ENCODE measurements at regions not wholly inside any gene's neighbourhood (a gene's known extent, or its start where the extent isn't known, plus 50 kb on each side); places are given as distances from the start of the nearest gene placed in this dataset.

GRCh38 chr2:78411303-78411702 lies 614.2 kb upstream of the REG3G start:
- H3K9me3 ChIP-seq (ENCODE audit: low read depth, low read length, poor library complexity, severe bottlenecking), result no peaks in the 10 kb centered on the region
- H3K4me1 ChIP-seq (ENCODE audit: insufficient read depth, low read length, poor library complexity, severe bottlenecking), result no peaks in the 10 kb centered on the region
- no peaks in the 10 kb centered on the region for H3K27me3 ChIP-seq (replicated peaks; ENCODE audit: insufficient read depth, low read depth, low read length, poor library complexity)
- H3K36me3 ChIP-seq (ENCODE audit: insufficient read depth, low read length, poor library complexity, severe bottlenecking), result no peaks in the 10 kb centered on the region
- POLR2A ChIA-PET (ENCODE audit: low non-redundant PET), result no interaction called here
- TF ChIP-seq EZH2 (IDR thresholded peaks at IDR 0.05; ENCODE audit: borderline replicate concordance, low read depth, low read length, poor library complexity, severe bottlenecking), result no peak
- TF ChIP-seq CTCF (conservative IDR thresholded peaks at IDR 0.05; ENCODE audit: low read depth, low read length), result no peak
- H3K27ac ChIP-seq (ENCODE audit: low read depth, low read length, poor library complexity, severe bottlenecking), result no peak overlapping the region
- peak; percentile 10 for DNase-seq (ENCODE audit: low spot score)
- no peak overlapping the region for H3K4me3 ChIP-seq (ENCODE audit: low read depth, low read length, poor library complexity, severe bottlenecking)
- BruUV-seq (replicated peaks), result no TSS peak
- intact Hi-C loops (cut with micrococcal nuclease; ENCODE audit: unreplicated experiment), result no loop called here
- CTCF ChIA-PET, result no interaction called here

DNA sequence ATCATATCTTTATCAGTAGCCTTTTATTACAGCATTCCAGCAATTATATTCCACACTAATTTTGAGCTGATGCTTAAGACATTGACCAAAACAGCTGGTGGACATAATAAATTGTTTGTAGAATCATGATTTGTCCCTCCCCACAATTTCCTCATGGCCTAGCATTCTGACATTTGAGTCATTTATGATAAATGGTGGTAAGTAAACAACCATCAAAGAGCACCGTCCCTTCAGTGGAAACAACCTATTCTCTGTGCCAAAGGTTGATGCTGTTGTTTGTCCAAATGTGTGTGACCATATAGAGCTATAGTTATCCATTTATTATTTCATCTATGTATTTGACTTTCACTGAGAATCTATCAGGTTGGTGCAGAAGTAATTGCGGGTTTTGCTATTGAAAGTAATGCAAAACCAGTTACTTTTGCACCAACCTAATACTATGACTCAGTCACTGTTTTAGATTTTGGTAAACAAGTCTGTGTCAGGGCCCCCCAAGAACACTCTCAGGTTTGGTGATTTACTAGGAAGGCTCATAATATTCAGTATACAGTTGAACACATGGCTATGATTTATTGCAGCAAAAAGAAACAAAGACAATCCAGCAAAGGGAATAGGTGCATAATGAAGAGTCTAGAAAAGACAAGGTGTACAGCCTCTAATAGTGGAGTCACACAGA lies 608.7 kb upstream of the REG3G start:
- H3K27me3 ChIP-seq (replicated peaks; ENCODE audit: insufficient read depth, low read depth, low read length, poor library complexity), result no peaks in the 10 kb centered on the region
- H3K4me3 ChIP-seq (ENCODE audit: low read depth, low read length, poor library complexity, severe bottlenecking), result no peak overlapping the region
- POLR2A ChIA-PET (ENCODE audit: low non-redundant PET), result no interaction called here
- TF ChIP-seq EZH2 (IDR thresholded peaks at IDR 0.05; ENCODE audit: borderline replicate concordance, low read depth, low read length, poor library complexity, severe bottlenecking) (no peak), CTCF (conservative IDR thresholded peaks at IDR 0.05; ENCODE audit: low read depth, low read length) (no peak)
- no peak overlapping the region for H3K27ac ChIP-seq (ENCODE audit: low read depth, low read length, poor library complexity, severe bottlenecking)
- no peaks in the 10 kb centered on the region for H3K9me3 ChIP-seq (ENCODE audit: low read depth, low read length, poor library complexity, severe bottlenecking)
- intact Hi-C loops (cut with micrococcal nuclease; ENCODE audit: unreplicated experiment), result no loop called here
- CTCF ChIA-PET, result interaction anchor here (0.5 kb wide), 1 partner anchor 66 kb away, joined by 6 read pairs; no protein-coding TSS in a partner anchor
- peaks cover 19% of the 10 kb centered on the region for H3K4me1 ChIP-seq (ENCODE audit: insufficient read depth, low read length, poor library complexity, severe bottlenecking)
- H3K36me3 ChIP-seq (ENCODE audit: insufficient read depth, low read length, poor library complexity, severe bottlenecking), result no peaks in the 10 kb centered on the region
- no TSS peak for BruUV-seq (replicated peaks)
- DNase-seq (ENCODE audit: low spot score), result no peak

DNA sequence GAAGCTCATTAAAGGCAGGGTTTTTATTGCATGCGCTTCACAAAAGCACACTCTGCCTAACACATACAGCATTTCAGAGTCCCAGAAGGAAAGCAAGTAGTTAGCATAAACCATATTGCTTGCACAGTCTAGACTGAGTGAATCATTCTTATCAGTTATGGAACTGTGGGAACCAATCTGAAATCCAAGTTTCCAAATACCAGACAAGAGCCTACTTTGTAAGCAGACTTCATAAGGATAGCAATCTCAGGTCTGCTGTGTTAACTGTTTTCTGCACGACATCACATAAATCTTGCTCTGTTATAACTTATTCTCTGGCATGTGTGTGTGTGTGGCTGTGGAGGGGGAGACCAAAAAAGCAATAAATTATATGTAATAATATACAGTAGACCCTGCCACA lies 608.1 kb upstream of the REG3G start:
- no TSS peak for BruUV-seq (replicated peaks)
- peaks cover 19% of the 10 kb centered on the region for H3K4me1 ChIP-seq (ENCODE audit: insufficient read depth, low read length, poor library complexity, severe bottlenecking)
- H3K36me3 ChIP-seq (ENCODE audit: insufficient read depth, low read length, poor library complexity, severe bottlenecking), result no peaks in the 10 kb centered on the region
- CTCF ChIA-PET, result interaction anchor here (0.5 kb wide), 1 partner anchor 66 kb away, joined by 6 read pairs; no protein-coding TSS in a partner anchor
- POLR2A ChIA-PET (ENCODE audit: low non-redundant PET), result no interaction called here
- H3K27ac ChIP-seq (ENCODE audit: low read depth, low read length, poor library complexity, severe bottlenecking), result no peak overlapping the region
- H3K9me3 ChIP-seq (ENCODE audit: low read depth, low read length, poor library complexity, severe bottlenecking), result no peaks in the 10 kb centered on the region
- intact Hi-C loops (cut with micrococcal nuclease; ENCODE audit: unreplicated experiment), result no loop called here
- no peak for TF ChIP-seq EZH2 (IDR thresholded peaks at IDR 0.05; ENCODE audit: borderline replicate concordance, low read depth, low read length, poor library complexity, severe bottlenecking)
- no peak for TF ChIP-seq CTCF (conservative IDR thresholded peaks at IDR 0.05; ENCODE audit: low read depth, low read length)
- no peak overlapping the region for H3K4me3 ChIP-seq (ENCODE audit: low read depth, low read length, poor library complexity, severe bottlenecking)
- peak; percentile 9 for DNase-seq (ENCODE audit: low spot score)
- no peaks in the 10 kb centered on the region for H3K27me3 ChIP-seq (replicated peaks; ENCODE audit: insufficient read depth, low read depth, low read length, poor library complexity)

Data from A673 (cell line).